Activated CD4-positive, CD25-positive, alpha-beta regulatory T cell treated with anti-CD3 and anti-CD28 coated beads, Interleukin-2, amount 50 U/mL, for 72 hours (primary cell): ENCODE measurements at regions not wholly inside any gene's neighbourhood (a gene's known extent, or its start where the extent isn't known, plus 50 kb on each side); places are given as distances from the start of the nearest gene placed in this dataset.
A peak's percentile ranks its signal among the peaks of the same experiment; 100 is the strongest.
"Not testable (repeated sequence)": the region's sequence is repeated elsewhere in the genome, so short reads cannot be mapped to it uniquely, and the experiment has no call there.

Experiments used
- DNase-seq: peaks from one replicate; pipeline ENCODE4 v3.0.0; 2021

DNA sequence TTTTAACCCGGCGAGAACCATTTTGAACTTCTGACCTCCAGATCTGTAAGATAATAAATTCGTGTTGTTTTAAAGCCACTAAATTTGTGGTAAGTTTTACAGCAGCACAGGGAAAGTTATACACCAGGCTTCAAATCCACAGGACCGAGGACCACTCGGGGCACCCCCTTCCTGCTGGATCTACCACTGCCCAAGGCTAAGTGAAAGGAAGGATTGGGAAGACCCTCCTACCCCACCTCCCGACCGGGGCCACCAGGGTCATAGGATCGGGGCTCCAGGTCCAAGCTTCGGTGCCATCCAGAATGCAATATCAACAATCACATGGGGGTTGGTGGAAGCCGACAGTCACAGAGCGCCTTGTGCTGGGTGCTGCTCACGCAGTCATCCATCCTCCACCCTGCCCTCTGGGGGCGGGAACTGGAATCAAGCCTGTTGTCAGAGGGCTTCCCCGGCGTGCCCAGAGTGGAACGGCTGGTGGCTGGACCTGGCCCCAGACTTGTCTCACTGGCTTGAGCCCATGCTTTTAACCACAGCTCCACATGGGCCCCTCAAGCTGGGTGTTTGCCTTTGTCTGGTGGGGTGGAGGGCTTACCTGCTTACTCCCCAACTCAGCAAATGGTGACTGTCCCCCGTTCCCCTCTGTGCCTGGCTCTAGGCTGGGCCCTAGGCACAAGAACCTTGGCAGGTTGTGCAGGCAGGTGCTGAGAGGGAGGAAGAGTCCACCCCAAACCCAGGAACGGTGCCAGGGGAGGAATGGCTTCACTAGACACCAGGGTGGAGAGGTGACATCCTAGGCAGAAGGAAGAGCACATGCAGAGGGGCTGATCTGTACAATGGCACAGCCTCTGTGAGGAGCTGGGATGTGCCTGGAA, 180.3 kb upstream of the RTL1 start:
- DNase-seq, result no peak

DNA sequence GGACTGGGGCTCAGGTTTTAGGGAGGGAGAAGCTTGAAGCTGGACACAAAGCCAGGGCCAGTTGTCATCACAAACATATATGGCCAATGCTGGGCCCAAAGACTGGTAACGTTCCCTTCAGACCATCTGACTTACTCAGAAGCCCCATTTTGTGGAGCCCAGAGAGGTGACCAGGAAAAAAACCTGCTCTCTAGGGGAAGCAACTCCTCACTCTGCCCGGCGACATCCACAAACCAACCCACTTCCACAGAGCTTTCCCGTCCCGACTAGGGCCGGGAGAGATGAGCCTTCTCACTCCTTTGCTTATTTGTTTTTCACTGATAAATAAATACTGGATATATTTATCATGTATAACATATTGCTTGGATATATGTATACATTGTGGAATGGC, 180.9 kb upstream of the RTL1 start:
- no peak for DNase-seq

DNA sequence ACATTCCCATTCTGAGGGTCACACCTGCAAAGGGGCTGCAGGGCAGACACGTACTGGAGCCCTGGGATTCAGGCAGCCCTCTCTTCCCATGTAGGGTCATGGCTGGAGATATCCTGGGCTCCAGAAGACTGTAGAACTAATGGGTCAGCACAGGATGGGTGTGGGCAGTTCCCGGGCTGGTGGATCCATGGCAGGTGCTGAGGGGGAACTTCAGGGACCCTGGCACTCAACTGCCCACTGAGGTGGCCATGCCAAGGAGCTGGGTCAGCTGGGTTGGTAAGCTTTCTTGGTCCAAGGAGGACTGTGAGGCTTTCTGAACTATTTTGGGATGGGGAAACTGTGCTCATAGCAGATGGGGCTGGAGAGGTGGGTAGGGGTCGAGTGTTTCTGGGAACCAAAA, 183.4 kb upstream of the RTL1 start:
- no peak for DNase-seq

DNA sequence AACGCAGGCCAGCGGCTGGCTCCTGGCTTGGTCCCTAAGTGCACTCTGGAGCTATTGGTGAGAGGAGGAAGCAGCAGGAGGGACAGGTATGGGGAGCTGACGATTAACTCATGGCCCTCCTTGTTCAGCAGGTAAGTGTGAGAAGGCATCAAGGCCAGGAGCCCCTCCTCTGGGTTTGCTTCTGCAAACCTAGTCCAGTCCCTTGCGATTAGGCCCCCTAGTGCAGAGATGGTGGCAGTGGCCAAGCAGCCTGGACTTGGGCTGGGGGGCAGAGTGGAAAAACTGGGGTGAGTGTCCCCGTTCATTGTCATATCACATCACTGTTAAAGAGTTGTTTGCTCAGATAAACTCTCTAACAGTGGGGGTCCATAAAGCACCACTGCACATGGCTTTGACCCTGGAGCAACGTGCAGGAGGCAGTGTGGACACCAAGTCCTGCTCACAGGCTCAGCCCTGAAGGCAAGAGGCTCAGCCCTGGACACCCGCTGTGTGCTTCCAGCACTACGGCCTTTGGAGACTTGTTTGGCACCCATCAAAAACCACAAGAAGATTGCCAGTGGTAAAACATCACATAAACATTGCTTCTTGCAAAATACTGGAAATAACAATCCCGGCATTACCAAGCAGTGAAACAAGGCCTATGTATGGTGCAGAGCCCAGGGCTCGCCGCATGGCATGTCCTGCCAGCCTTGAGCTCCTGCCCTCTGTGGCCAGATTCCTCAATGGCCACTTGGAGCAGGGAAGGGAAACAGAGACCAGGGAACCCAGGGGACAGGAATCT, 184.3 kb upstream of the RTL1 start:
- DNase-seq, result no peak

DNA sequence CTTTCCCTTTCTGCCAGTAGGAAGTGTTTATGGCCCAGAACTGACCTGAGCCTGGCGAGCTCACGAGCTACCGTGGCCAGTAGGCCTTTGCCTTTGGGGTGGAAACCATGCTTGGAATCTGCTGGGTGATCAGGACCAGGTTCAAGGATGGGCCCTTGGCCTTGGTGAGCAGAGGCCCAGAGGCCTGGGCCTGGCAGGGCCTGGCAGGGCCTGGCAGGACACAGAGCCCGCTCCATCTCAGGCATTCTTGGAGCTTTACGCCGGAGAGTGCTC, 184.8 kb upstream of the RTL1 start:
- DNase-seq, result no peak

DNA sequence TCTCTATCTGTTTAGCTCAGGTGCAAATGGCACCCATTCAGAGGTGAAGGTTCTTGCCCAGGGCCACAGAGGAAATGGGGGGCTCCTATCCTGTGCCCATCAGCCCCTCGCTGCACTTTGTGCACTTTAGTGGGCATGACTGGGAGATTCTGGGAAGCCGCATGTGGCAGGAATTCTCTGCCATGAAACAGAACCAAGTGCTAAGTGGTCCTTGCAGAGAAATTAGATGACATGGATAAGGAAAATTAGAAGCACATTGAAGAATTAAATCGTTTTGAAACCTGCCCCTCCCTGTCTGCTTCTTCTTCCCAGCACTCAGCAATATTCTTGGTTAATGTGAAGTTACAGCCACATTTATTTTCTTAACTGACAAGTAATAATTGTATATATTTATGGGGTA, 185.2 kb upstream of the RTL1 start:
- peak; percentile 14 for DNase-seq

DNA sequence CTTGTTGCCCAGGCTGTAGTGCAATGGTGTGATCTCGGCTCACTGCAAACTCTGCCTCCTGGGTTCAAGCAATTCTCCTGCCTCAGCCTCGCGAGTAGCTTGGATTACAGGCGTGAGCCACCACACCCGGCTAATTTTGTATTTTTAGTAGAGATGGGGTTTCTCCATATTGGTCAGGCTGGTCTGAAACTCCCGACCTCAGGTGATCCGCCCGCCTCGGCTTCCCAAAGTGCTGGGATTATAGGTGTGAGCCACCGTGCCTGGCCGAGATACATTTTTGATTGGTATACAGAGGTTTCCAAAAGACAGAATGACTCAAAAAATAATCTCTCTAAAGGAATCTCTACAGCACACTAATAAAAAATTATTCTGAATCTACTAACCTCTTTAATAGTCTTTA, 187.0 kb upstream of the RTL1 start:
- not testable (repeated sequence) for DNase-seq

DNA sequence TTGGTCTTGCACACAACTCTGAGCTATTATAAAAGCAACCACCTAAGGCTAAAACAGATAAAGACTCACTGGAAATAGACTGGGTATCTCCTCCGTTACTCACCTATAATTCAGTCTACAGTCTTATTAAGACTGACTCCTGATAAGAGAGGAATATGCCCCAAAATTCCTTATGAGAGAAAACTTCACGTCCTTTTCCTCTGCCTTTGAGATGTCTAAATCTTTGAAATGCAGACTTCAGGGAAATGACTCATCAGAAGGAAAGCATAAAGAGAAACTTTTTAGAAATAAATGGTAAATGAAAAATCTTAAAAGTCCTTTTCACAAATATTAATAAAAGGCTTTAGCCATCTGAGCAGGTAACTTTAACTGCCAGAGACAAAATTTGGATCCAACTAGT, 187.5 kb upstream of the RTL1 start:
- DNase-seq, result no peak

DNA sequence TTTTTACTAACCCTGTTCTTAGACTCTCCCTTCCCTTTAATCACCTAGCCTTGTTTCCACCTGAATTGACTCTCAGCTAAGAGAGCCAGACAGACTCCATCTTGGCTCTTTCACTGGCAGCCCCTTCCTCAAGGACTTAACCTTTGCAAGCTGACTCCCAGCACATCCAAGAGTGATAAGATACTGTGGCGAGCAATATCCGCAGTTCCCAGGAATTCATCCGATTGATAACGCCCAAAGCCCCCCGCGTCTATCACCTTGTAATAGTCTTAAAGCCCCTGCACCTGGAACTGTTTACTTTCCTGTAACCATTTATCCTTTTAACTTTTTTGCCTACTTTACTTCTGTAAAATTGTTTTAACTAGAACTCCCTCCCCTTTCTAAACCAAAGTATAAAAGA, 191.4 kb upstream of the RTL1 start:
- not testable (repeated sequence) for DNase-seq

DNA sequence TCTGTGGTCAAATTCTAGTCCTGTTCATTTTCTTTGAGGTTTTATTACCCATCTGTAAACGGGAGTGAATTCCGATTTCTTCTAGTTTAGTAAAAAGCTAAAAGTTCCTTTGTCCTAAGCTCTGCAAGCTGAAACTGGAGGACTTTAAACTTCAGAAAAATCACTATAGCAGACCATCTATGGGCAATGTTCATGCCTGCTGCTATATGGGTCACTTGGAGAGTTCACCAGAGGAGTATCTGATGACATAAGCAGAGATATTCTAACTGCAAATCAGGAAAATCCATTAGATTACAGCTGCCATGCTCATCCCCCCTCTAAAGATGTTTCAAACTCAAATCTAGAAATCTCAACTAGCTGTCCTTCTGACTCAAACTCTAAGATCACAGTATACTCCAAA, 193.0 kb upstream of the RTL1 start:
- DNase-seq, result no peak

DNA sequence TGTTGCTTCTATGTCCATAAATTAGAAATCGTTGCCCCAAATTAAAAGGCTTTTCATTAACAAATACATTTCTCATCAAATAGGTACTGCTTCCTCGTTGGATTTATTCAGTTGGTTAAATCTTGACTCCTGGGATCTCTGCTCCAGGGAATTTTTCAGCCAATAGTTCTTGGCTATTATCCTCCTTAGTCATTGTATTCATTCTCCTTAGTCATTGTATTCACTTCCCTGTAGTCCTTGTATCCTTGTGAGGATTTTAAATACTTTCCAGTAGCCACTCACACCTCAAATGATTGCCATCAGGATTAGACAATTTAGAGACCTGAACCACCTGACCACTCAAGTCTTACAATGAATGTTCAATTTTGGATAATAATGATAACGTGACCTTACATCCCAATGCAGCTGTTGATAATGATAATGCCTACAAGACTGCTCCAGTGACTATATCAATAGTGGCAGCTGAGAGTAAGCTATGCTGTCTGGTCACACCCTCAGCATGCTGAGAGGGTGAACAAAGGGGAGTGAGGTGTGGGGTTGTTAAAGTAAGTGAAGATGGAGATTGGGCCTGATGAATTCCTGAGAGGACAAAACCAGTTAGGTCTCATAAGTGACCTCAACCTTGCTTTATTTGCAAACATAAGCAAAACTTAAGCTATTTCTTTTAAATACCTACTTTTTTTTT, 193.7 kb upstream of the RTL1 start:
- DNase-seq, result no peak

DNA sequence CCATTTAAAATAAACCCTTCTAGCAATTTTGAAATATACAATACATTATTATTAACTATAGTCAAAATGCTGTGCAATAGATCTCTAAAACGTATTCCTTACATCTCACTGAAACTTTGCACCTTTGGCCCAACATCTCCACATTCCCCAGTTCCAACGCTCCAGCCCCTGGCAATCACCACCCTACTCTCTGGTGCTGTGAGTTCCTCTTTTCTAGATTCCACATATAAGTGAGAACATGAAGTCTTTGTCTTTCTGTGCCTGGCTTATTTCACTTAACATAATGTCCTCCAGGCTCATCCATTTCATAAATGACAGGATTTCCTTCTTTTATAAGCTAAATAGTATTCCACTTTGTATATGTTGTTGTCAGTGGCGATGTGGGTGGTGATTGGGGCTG, 194.7 kb upstream of the RTL1 start:
- no peak for DNase-seq

DNA sequence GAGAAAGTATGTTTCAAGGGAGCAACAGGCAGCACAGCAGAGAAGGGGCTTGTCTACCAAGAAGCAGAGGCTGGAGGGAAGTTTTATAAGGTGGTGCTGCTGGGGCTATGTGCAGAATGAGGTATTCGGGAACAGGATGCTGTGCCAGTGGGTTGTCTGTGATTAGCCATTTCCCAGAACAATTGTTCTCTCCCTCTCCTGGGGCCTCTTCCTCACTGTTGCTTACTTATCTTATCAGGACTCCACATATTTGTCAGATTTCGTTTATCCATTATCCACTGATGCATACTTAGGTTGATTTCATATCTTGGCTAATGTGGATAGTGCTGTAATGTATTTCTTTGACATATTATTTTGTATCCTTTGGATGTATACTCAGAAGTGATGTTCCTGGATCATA, 195.1 kb upstream of the RTL1 start:
- no peak for DNase-seq

DNA sequence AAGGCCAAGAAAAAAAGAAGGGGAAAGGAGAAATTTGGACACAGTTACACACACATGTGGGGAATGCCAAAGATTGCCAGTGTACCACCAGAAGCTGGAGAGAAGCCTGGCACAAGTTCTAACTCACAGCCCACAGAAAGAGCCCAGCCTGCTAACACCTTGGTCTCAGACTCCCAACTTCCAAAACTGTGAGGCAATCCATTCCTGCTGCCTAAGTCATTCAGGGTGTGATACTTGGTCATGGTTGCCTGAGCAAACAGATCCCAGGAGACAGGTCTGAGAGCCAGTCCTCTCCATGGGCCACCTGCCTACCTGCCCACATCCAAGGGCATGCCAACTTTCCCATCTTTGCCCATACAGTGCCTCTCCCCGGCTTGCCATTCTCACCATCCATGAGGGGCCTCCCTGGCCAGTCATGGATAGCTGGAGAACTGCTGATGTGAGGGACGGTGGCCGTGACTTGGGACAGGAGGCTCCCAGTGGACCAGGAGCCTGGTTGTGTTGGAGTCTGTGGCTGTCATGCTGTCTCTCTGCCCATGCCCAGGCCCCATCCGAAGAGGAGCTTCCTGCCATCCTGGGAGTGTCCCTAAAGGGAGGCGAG, 198.0 kb upstream of the RTL1 start:
- peak; percentile 15 for DNase-seq

DNA sequence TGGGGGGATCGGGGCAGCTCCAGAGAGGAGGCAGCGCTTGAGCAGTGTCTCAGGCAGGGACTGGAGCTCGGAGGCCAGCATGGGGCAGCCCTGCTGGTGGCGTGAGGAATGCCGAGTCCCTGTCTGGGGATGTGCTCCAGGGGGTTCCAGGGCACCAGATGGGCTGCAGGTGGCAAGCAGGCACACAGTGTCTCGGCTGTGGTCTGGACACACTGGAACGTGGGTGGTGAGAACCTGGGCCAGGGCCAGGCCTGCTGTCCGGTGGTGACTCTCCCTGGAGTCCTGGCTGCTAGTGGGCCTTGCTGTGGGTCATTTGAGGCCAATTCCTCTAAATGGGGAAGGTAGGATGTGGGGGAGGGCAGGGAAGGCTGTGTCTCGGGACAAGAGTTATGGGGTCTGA, 199.4 kb upstream of the RTL1 start:
- peak; percentile 12 for DNase-seq

DNA sequence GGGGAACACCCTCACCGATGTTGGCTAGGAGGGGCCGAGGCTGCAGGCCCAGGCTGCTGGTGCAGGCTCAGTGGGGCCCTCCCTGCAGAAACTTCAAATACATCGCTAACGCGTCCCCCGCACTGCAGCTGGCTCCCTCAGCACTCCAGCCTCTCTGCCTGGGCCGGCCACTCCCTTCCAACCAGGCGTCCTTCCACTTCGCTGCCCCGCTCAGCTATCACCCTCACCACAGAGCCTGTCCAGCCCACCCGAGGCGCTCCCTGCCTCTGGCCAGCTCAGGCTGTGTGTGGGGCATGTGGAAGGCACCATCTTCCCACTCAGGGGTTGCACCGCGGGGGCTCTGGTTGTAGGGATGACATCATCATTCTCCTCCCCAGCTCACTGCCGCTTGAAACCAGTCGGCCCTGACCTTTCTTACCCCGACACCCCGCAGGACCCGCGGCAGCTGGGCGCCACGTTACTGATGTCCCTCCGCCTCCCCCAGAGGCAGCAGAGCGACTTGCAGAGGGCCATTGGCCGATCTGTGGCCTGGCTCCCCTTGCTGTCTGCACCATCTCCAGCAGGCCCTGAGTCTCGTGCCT, 199.9 kb upstream of the RTL1 start:
- no peak for DNase-seq

DNA sequence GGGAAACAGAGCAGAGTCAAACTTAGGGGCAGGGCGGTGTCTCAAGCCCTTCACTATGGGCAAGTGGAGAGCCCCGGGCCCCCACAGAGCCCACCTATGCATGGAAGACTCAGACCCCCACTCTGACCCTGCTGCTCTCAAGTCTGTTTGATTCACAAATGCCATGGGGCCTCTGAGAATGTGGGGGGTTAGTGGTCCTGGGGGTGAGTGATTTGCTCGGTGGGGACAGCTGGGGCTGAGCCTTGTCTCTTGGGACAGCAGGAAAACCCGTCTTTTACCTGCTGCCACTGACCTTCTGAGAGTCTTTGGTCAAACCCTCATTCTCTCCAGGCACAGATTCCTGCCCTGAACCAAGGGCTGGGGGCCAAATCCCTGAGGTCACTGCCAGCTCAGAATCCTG, 201.0 kb upstream of the RTL1 start:
- DNase-seq, result no peak

DNA sequence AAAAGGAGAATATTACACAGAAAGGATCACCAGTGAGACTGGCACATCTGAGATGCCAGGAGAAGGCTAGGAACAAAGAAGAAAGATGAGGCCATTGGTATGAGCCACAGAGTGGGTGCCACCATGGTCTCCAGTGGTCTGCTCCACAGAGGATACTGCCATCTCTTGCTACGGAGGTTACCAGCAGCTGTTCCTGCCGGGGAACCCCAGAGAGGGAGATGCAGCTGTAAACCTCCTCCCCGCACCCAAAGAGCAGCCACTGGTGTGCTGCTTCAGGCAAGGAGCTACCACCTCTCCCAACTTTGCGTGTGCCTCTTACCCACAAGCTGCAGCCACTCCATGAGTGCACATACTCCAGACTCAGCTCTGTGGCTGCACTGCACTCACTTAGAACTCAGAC, 201.5 kb upstream of the RTL1 start:
- DNase-seq, result no peak

DNA sequence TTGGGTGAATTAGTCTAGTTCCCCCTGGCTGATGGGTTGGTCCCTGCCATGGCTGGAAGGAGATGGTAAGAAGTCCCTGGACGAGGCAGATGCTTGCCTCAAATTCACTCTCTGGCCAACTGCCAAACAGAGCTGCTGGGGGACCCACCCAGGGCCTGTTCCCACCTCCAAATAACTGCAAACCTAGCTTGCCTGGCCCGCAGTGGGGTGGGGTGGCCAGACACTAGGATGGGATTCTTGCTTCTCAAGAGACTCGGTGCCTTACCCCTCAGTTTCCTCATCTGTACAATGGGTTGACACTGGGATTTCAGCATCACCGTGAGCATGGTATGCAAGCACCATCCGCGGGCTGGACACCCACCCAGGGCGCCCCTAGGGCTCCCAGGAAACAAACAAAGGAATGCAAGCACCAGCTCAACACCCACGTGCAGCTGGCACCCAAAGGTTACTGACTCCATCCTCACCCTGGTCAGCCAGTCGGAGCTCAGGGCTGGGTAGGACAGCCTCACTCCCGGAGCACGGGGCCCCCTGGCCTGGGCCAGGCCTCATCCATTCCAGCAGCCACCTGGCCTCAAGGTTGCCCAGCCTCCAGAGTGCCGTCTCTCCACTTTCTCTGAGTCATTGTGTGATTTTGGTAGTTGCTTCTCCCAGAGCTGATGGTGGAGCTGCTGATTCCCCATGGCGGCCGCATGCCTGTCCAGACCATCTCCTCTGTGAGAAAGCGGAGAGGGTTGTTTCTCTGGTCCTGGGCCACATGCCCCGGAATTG, 205.2 kb upstream of the RTL1 start:
- peak; percentile 22 for DNase-seq

DNA sequence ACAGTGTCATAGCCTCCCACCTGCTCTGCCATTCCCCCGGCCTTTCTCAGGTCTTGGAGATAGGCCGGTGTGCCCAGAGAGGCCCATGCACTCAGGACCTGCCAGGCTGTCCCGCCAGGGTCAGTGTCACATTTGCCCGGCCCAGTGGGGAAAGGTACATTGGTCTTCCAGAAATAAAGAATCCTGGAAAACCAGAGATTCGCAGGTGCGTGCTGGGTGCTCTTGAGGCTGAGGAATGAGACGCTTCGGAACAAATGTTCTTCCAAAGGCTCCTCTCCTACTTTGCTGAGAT, 205.8 kb upstream of the RTL1 start:
- peak; percentile 6 for DNase-seq

DNA sequence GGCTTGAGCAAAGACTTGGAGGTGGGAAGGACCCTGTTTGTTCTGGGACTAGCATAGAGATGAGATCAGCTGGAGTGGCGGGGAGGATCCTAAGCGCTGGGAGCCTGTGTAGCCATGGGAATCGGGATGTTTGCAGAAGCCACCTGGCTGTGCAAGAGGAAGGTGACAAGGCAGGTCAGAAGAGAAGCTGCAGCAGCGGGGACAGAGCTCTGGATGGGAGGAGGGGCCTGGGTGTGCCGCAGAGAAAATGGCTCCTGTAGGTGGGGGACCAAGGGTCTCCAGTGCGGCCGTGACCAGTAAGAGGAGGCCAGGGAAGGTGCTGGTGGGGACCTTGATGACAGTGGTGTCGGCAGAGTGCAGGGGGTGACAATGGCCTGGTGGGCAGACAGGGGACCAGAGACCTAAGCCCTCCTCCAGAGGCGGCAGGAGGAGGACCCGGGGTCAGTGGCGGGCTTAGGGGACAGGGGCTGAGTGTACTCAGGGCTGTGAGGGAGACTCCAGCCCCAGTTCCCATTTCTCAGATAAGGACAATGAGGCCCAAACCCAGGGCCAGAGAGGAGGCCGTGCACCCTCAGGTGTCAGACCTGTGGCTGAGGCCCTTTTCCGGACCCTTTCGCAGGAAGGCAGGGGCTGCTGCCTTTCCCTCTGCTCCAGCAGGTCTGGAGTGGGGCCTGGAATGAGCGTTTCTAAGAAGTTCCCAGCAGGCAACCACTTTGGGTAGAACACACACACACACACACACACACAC, 206.6 kb upstream of the RTL1 start:
- DNase-seq, result peak; percentile 17
